GM06990 (cell line): ENCODE measurements at regions not wholly inside any gene's neighbourhood (a gene's known extent, or its start where the extent isn't known, plus 50 kb on each side); places are given as distances from the start of the nearest gene placed in this dataset.

ENCODE experiments used
- DNase-seq: peaks from one replicate; pipeline ENCODE4 v3.0.0-alpha.2; 2011; ENCODE audit not compliant: insufficient read length; ENCODE audit errors: extremely low read depth
- H3K27me3 ChIP-seq: replicated peaks from 2 replicates; pipeline ENCODE4 v1.6.0; 2011; ENCODE audit warnings: low read length; ENCODE audit not compliant: control insufficient read depth, insufficient read depth
- H3K36me3 ChIP-seq: 2 replicates; pipeline ENCODE4 v1.5.1; 2011; ENCODE audit warnings: low read length; ENCODE audit not compliant: control insufficient read depth, insufficient read depth
- H3K4me3 ChIP-seq: replicated peaks from 2 replicates; pipeline ENCODE4 v1.5.1; 2011; ENCODE audit warnings: low read depth, mild to moderate bottlenecking, control low read depth, low read length
- CTCF ChIP-seq: IDR thresholded peaks from 2 replicates; pipeline ENCODE4 v1.5.1; 2011; ENCODE audit warnings: low read length, control low read depth, mild to moderate bottlenecking, inconsistent platforms; ENCODE audit not compliant: insufficient read depth, poor library complexity, severe bottlenecking

- no peaks in the 10 kb centered on the region for H3K36me3 ChIP-seq
- H3K27me3 ChIP-seq = no peaks in the 10 kb centered on the region
- no peak for DNase-seq
- no peak overlapping the region for H3K4me3 ChIP-seq
- TF ChIP-seq CTCF = no peak
These were observed 676.6 kb downstream of the USP25 start for GRCh38 chr21:16406355-16406754.

- DNase-seq = no peak
These were observed 677.8 kb downstream of the USP25 start for GRCh38 chr21:16407403-16408240.

GRCh38 chr21:16408280-16408679, 678.5 kb downstream of the USP25 start:
- H3K36me3 ChIP-seq = no peaks in the 10 kb centered on the region
- no peaks in the 10 kb centered on the region for H3K27me3 ChIP-seq
- DNase-seq = no peak
- no peak for TF ChIP-seq CTCF
- no peak overlapping the region for H3K4me3 ChIP-seq

More at GRCh38 chr21:16407403-16408240, 677.8 kb downstream of the USP25 start:
- H3K4me3 ChIP-seq = no peak overlapping the region
- no peak for TF ChIP-seq CTCF
- no peaks in the 10 kb centered on the region for H3K27me3 ChIP-seq
- no peaks in the 10 kb centered on the region for H3K36me3 ChIP-seq

- Histone ChIP-seq H3K27me3 (no peaks in the 10 kb centered on the region), H3K4me3 (no peak overlapping the region), H3K36me3 (no peaks in the 10 kb centered on the region)
- DNase-seq = no peak
- TF ChIP-seq CTCF = no peak
These were observed 679.6 kb downstream of the USP25 start for GRCh38 chr21:16409352-16409751.

- Histone ChIP-seq H3K27me3 (no peaks in the 10 kb centered on the region), H3K4me3 (no peak overlapping the region), H3K36me3 (no peaks in the 10 kb centered on the region)
- DNase-seq = no peak
- TF ChIP-seq CTCF = no peak
These were observed 688.4 kb downstream of the USP25 start for GRCh38 chr21:16418226-16418625.
